H54 (cell line): ENCODE measurements at regions not wholly inside any gene's neighbourhood (a gene's known extent, or its start where the extent isn't known, plus 50 kb on each side); places are given as distances from the start of the nearest gene placed in this dataset.
"Not testable (repeated sequence)": the region's sequence is repeated elsewhere in the genome, so short reads cannot be mapped to it uniquely, and the experiment has no call there.

Source experiments
- DNase-seq: peaks from one replicate; pipeline ENCODE4 v3.0.0; 2011; ENCODE audit warnings: low spot score, mixed read lengths; ENCODE audit not compliant: insufficient read length
- FAIRE-seq: peaks from 3 replicates; lab custom pipeline; 2011; peaks lifted over from hg19 to GRCh38; lab: Jason Lieb, UNC
- POLR2A ChIP-seq: IDR thresholded peaks from 2 replicates; pipeline ENCODE4 v1.6.1; 2011; ENCODE audit warnings: low read depth, mild to moderate bottlenecking, low read length

DNA sequence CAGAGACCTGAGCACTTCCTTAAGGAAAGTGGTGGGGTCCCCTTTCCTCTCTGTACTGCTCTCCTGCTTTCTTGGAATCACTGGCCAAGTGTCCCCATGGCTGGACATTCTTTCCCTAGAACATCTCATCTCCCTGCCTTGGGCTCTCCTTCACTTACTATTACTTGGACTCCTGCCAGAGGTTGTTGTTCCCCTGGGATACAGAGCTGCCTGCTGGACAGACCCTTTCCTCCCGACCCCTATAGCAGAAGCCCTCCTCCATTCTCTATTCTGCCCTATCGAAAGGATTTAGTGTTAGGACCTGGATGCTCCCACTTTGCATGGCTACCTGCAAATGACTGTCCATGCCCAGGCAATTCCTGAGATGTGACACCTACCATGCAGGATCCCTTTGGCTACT is 164.3 kb upstream of the PODXL start:
- TF ChIP-seq POLR2A: no peak
- FAIRE-seq (no peak), DNase-seq (no peak)

DNA sequence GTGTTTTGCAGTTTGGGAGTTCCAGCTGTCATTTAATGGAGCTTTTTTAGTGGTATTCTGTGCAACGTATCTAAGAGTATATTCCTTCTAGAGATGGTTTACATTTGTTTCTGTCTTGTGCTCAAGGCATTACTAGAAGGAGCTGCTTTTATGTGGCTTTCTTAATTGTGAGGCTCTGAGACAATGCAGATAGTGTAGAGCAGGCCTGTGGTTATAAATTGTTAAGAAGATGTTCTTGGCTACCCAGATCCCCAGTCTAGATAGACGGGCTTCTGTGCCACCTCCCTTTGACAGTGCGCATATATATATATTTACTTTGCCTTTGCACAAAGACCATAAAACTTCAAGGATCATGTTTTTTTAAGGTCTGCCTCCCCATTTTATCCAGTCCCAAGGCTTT is 160.8 kb upstream of the PODXL start:
- no peak for TF ChIP-seq POLR2A
- no peak for FAIRE-seq
- DNase-seq: no peak

DNA sequence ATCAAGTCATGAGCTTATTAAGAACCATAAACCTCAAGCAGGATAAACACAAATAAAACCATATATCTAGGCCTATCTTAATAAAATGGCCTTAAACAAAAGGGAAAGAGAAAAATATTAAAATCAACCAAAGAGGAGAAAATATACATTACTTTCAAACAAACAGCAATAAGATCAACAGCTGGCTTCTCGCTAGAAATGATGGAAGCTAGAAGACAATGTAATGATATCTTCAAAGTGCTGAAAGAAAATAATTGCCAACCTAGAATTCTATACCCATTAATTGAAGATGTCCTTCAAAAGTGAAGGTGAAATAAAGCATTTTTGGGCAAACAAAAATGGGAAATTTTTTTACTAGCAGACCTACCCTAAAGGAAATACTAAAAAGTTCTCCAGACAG is 142.9 kb upstream of the PODXL start:
- DNase-seq (no peak), FAIRE-seq (no peak)
- TF ChIP-seq POLR2A: no peak

DNA sequence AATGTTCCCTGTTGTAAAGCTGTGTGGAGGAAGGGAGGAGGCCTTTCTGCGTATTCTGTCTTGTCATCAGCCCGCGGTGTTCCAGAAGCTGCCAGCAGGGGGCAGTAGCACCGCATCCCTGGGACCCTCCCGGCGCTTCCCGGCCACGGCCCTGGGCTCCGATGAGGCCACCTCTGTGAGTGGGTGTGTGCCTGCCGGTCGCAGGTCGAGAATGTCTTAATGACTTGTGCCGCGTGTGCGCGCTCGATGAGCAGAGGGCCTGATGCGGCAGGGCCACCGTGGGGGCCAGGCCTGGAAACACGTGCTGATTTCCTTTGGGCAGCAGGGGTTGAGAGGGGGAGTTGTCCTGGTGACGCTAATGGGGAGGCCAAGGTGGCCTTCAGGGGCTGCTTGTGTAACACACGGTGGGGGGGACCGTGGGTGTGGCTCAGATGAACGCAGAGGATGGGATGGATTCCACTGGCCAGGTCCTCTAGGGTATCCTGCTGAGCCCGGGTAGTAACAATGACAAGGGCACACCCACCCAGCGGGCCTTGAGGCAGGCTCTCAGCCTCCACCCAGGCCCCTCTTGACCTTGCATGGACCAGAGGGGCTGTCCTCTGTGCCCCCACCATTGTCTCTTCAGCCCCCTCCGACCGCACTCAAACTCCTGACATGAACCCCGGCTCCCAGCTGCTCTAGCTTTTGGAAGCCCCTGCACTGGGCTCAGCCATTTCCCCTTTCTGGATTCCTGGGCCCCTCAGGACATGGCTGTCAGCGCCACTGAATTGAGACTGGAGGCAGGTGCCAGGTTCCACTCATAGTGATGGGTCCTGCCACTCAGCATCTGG is 135.9 kb upstream of the PODXL start:
- TF ChIP-seq POLR2A: no peak
- peak; percentile 71 for DNase-seq
- no peak for FAIRE-seq

DNA sequence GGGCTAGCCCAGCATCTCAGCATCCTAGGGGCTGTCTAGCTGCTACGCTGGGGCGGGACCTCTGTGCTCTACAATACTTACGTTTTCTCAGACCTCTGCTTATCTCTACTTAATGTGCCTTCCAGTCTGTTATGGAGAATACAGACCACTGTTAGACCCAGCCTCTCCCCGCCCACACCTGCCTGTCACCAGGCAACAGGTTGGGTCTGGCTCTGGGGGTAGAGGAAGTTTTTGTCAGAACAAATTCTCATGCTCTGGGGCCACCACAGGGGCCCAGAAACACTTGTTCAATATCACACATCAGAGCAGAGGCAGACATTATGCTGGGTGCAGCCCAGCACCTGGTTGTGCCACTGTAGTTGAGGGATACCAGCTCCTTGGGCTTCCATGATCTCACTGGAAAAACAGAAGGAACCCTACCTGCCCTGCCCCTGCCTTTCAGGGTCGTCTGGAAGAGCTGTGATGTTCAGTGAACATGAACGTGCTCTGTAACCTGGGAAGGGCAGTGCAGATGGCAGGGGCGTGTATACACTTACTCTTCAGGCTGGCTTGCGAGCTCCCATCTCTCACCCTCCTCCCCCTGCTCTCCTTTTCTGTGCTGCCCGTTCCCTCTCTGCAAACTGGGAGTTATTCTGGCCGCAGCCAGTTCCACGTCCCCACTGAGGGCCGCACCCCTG is 135.2 kb upstream of the PODXL start:
- no peak for TF ChIP-seq POLR2A
- no peak for DNase-seq
- no peak for FAIRE-seq

DNA sequence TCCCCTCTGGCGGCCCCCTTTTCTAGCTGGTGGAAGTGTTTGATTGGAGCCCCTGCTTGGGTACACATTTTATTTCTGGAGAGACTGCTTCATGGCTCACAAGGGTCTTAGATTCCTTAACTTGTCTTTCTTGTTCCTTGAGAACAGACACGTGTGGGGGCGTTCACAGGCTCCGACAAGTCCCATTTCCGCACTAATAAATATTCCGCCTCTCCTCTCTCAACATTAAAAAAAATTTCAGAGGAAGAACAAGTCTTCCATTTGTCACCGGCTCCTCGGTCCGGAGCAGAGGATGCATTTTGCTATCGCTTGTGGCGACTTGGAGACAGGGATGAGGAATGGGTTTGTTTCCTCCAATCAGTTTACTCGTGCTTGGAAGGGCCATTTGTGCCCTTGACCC is 134.0 kb upstream of the PODXL start:
- no peak for DNase-seq
- no peak for TF ChIP-seq POLR2A
- no peak for FAIRE-seq

DNA sequence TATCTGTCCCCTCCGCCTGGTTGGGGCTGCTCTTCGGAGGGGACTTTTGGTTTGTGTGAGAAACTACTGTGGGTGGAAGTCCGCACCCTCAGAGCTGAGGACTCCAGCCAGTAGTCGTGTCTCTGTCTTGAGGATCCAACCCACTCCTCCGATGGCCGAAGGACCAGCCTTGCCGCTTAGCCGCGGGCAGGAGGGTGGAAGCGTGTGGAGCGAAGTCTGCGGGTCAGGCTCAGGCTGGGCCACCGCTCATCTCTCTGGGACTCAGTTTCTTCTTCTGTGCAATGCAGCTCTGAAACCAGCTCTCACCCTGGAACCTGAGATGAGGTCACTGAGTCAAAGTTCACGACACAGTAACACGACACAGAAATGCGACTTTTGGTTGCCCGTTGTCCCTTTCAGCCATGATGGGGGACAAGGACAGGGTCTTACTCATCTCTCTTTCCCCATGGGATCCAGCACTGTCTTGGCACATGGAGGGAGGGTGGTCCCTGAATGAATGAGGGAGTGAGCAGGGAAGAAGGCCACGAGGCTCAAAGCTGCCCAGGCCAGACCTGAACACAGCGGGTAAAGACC is 133.3 kb upstream of the PODXL start:
- DNase-seq (no peak), FAIRE-seq (no peak)
- no peak for TF ChIP-seq POLR2A

DNA sequence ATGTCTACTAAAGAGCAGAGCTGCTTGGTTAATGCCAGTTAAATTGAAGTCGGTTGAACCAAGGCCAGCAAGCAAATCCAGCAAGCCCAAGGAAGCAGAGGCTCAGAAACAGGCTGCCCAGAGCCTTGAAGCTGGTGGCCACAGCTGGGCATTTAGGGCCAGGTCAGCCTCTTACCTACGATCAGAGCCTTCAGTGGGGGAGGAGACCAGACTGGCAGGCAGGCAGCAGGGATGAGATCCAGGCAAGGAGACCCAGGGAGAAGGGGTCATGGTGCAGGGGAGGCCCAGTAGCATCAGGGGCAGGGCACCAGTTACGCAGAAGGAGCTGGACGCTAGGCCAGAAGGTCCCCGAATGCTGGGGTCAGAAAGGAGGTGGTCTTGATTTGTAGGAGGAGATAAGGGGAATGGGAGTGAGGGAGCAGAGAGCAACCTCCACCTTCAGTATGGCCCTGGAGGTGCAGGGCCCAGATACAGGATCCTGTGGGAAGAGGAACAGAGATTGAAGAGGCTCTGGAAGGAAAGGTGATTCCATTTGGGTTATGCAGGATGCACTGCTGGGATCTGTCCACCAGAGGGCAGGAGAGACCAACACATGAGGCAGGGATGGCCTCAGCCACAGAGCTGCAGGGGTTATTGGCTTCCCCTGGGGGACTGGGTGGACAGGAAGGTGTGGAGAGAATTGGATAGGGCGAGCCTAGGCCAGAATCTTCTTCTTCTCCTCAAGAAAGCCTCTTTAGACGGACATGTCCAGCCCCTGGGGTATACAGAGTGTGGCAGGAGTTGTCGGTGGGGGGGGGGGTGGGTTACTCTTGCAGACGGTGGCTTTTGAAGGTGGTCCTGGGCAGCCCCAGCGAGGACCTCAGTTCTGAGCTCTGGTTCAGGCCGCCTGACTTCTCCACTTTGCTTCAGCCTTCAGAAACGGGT is 132.6 kb upstream of the PODXL start:
- FAIRE-seq (no peak), DNase-seq (peak; percentile 91)

DNA sequence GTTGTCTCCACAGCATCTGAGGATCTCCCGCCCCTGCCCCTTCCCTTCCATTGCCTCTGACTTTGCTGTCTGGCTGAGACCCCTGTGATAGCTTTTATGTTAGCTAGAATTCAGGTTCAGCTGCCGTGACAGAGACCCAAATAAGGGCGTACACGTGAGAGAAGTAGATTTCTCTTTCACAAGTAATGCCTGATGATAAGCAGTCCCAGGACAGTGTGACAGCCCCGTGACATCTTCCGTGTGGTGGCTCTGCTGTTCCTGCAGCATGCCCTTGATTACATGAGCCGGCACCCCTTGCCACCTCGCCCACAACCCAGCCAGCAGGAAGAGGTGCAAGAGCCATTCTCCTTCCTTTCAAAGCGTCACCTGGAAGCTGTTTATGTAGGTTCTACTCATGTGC is 130.9 kb upstream of the PODXL start:
- no peak for DNase-seq
- TF ChIP-seq POLR2A: no peak
- no peak for FAIRE-seq

More for the DNA sequence above, 132.6 kb upstream of the PODXL start:
- no peak for TF ChIP-seq POLR2A

DNA sequence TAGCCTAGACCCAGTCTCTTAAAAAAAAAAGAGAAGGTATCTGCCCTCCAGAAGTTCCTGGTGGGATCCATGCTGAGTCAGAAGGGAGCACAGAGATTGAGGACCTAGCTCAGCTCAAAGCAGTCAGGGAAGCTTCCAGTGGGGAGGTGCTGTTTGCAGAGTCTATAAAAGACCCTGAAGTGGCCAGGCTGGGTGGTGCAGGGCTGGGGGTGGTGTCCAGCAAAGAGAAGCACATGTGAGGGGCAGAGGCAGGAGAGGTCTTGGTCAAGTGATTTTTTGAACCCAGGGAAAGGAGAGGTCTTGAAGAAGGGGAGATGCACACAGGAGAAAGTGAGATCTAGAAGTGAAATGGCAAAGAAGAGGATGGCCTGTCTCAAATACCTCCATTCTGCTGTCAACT is 130.4 kb upstream of the PODXL start:
- TF ChIP-seq POLR2A: no peak
- FAIRE-seq (no peak), DNase-seq (no peak)

DNA sequence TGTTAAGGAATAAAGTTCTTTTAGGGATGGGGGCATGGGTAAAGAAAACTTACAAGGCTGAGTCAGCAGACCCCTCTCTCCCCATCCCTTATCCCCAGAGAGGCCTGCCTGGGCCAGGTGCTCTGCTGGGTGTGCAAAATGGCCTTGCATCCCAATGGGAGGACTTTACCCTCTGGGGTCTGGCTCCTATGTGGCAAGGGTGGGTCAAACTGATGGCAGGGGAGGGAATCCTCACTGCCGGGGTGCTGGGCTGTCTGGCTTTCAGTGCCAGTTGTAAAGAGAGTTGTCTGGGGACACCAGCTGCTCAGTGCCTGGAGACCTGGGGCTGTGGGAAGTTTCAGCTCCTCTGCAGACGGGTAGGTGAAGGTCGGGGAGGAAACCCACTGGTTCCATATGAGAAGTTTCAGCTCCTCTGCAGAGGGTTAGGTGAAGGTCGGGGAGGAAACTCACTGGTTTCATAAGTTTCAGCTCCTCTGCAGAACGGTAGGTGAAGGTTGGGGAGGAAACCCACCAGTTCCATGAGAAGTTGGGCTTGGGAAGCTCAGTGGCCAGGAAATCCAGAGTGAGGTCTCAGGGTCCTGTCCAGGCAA is 127.2 kb upstream of the PODXL start:
- FAIRE-seq (no peak), DNase-seq (no peak)
- no peak for TF ChIP-seq POLR2A

DNA sequence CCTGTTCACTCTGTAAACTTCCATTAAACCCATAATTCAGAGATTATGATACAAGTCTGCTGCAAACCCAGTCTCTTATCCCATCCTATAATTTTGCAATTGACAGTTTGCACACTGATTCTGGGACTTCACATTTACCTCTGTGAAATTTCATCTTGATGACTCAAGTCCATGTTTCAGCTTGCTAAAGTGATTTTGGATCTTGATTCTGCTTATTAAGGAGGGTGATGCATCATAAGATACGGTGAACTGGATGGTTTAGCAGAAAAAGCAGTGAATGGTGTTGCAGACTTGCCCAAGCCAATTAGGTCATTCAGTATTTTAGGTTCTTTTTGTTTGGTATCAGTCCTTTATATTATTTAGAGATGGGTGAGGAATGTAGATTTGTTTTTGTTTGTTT is 125.5 kb upstream of the PODXL start:
- FAIRE-seq (no peak), DNase-seq (no peak)
- no peak for TF ChIP-seq POLR2A

DNA sequence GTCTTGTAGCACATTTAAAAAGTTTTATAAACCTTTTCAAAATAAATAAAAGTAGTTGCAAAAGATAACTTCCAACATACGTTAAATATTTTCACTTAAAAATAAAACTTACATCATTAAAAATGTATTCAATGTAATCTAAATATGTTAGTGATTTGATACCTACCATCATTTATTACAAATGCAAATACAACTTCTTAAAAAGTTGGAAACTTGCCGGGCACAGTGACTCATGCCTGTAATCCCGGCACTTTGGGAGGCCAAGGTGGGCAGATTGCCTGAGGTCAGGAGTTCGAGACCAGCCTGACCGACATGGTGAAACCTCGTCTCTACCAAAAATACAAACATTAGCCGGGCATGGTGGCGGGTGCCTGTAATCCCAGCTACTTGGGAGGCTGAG is 122.6 kb upstream of the PODXL start:
- not testable (repeated sequence) for FAIRE-seq, DNase-seq

DNA sequence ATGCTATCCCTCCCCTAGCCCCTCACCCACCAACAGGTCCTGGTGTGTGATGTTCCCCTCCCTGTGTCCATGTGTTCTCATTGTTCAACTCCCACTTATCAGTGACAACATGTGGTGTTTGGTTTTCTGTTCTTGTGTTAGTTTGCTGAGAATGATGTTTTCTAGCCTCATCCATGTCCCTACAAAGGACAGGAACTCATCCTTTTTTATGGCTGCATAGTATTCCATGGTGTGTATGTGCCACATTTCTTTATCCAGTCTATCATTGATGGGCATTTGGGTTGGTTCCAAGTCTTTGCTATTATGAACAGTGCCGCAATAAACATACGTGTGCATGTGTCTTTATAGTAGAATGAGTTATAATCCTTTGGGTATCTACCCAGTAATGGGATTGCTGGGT is 120.4 kb upstream of the PODXL start:
- FAIRE-seq, DNase-seq: not testable (repeated sequence)
